ENCODE measurements at regions not wholly inside any gene's neighbourhood (a gene's known extent, or its start where the extent isn't known, plus 50 kb on each side); places are given as distances from the start of the nearest gene placed in this dataset.
A peak's percentile ranks its signal among the peaks of the same experiment; 100 is the strongest.

DNA sequence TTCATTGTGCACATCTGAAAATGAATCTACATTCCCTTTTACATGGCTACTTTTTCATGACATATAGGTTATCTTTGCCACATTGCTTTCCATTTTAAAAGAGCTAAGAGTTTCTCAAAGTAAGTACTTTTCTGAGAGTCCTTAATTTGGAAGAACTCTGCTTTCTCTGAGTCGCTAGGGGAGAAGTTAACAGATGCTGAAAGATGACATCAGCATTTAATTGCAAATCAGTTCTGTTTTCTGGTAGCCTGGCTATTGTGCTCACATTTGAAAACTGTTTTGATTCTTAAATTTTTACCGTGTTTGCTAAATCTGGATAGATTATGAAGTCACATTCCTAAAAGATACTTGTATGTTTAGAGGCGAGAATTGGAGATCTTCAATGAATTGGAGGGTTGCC lies 107.7 kb upstream of the C1QTNF9B start:
- peak overlapping the region; percentile 55 for H2AFZ ChIP-seq (ENCODE audit: low read depth, low read length)
- H4K20me1 ChIP-seq (ENCODE audit: insufficient read depth, low read length), result no peaks in the 10 kb centered on the region
- no peaks in the 10 kb centered on the region for H3K9me3 ChIP-seq (ENCODE audit: insufficient read depth, low read length)
- no peaks in the 10 kb centered on the region for H3K27me3 ChIP-seq (ENCODE audit: low read depth, low read length)
- no peaks in the 10 kb centered on the region for H3K36me3 ChIP-seq (replicated peaks; ENCODE audit: low read depth, low read length)
- no peak overlapping the region for H3K9ac ChIP-seq (ENCODE audit: low read length)
- TF ChIP-seq, protein P1, sequence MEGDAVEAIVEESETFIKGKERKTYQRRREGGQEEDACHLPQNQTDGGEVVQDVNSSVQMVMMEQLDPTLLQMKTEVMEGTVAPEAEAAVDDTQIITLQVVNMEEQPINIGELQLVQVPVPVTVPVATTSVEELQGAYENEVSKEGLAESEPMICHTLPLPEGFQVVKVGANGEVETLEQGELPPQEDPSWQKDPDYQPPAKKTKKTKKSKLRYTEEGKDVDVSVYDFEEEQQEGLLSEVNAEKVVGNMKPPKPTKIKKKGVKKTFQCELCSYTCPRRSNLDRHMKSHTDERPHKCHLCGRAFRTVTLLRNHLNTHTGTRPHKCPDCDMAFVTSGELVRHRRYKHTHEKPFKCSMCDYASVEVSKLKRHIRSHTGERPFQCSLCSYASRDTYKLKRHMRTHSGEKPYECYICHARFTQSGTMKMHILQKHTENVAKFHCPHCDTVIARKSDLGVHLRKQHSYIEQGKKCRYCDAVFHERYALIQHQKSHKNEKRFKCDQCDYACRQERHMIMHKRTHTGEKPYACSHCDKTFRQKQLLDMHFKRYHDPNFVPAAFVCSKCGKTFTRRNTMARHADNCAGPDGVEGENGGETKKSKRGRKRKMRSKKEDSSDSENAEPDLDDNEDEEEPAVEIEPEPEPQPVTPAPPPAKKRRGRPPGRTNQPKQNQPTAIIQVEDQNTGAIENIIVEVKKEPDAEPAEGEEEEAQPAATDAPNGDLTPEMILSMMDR (IDR thresholded peaks at IDR 0.05; ENCODE audit: low read depth, low read length), result no peak
- no peak for TF ChIP-seq EZH2phosphoT487 (IDR thresholded peaks at IDR 0.05; ENCODE audit: low read depth)
- H3K27ac ChIP-seq (ENCODE audit: low read length), result no peak overlapping the region
- H3K4me2 ChIP-seq (ENCODE audit: low read length), result peak overlapping the region; percentile 61
- no peak overlapping the region for H3K4me3 ChIP-seq (ENCODE audit: low read length)
- no peaks in the 10 kb centered on the region for H3K79me2 ChIP-seq (ENCODE audit: low read length)
- peaks cover 24% of the 10 kb centered on the region for H3K4me1 ChIP-seq (ENCODE audit: low read length)

DNA sequence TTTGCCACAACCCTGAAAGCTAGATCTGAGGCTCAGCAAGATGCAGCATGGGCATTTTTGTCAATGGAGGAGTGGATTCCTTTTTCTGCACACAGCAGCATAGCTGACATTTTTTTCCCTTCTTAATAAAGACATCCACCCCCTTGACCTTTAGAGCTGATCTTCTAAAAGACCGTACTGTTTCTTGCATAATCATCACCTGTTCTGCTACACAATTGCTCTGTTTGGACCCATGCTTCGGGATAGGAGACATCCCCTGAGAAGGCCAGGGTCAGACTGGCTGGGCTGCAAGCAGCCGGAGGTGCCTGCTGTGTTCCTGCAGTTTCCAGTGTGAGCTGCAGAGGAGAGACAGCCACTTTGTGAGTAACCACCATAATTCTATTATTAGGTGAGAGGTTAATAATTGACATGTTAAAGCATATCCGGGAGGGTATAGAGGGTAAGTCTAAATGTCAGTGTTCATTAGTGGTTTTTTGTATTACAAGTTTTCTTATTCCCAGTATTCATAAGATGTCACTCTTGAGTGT lies 108.5 kb upstream of the C1QTNF9B start:
- no peaks in the 10 kb centered on the region for H3K36me3 ChIP-seq (replicated peaks; ENCODE audit: low read depth, low read length)
- no peak overlapping the region; the same call in 1 of the 2 replicates for H2AFZ ChIP-seq (ENCODE audit: low read depth, low read length)
- H3K9me3 ChIP-seq (ENCODE audit: insufficient read depth, low read length), result no peaks in the 10 kb centered on the region
- H3K4me3 ChIP-seq (ENCODE audit: low read length), result peak overlapping the region; percentile 7; the same call in 1 of the 2 replicates
- no peaks in the 10 kb centered on the region for H3K27me3 ChIP-seq (ENCODE audit: low read depth, low read length)
- TF ChIP-seq, protein P1 (IDR thresholded peaks at IDR 0.05; ENCODE audit: low read depth, low read length), result no peak
- no peak for TF ChIP-seq EZH2phosphoT487 (IDR thresholded peaks at IDR 0.05; ENCODE audit: low read depth)
- no peaks in the 10 kb centered on the region for H4K20me1 ChIP-seq (ENCODE audit: insufficient read depth, low read length)
- H3K4me2 ChIP-seq (ENCODE audit: low read length), result peak overlapping the region; percentile 61
- H3K9ac ChIP-seq (ENCODE audit: low read length), result no peak overlapping the region
- peaks cover 26% of the 10 kb centered on the region for H3K4me1 ChIP-seq (ENCODE audit: low read length)
- H3K79me2 ChIP-seq (ENCODE audit: low read length), result no peaks in the 10 kb centered on the region
- H3K27ac ChIP-seq (ENCODE audit: low read length), result no peak overlapping the region

DNA sequence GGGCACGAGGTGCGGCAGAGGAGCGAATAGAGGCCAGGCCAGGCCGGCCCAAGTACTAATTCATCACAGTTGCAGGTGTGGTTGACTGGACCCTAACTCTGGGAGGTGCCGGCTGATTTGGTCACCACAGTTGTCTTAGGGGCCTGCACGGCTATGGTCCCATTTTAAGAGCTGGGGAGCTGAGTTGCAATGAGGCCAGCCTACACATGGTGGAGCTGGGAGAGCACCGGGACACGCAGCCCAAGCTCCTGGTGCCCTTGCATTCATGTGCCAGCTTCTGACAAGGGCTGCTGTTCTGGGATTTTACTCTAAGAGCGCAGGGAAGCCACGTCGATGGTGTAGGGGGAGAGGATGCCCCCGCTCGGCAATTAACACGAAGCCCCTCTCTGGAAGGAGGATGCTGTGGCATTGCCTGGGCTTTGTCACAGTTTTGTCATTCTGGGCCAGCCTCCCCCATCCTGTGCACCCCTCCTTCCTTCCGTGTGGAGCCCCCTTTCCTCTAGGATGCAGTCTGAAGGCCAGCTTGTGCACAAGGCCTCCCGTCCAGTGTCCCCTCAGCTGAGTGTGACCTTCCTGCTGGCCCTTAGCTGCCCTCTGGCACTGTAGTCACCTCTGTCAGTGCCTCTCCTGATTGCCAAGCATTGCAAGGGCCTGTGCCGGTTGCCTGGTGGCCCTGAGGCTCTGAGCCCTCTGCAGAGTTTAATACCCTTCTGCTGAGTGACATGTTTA lies 109.4 kb upstream of the C1QTNF9B start:
- Histone ChIP-seq H3K9me3 (ENCODE audit: insufficient read depth, low read length) (no peaks in the 10 kb centered on the region), H2AFZ (ENCODE audit: low read depth, low read length) (no peak overlapping the region), H3K27me3 (ENCODE audit: low read depth, low read length) (no peaks in the 10 kb centered on the region), H3K36me3 (replicated peaks; ENCODE audit: low read depth, low read length) (no peaks in the 10 kb centered on the region), H3K79me2 (ENCODE audit: low read length) (no peaks in the 10 kb centered on the region), H3K9ac (ENCODE audit: low read length) (no peak overlapping the region), H4K20me1 (ENCODE audit: insufficient read depth, low read length) (no peaks in the 10 kb centered on the region), H3K4me2 (ENCODE audit: low read length) (peak overlapping the region; percentile 61), H3K4me1 (ENCODE audit: low read length) (peaks cover 26% of the 10 kb centered on the region), H3K4me3 (ENCODE audit: low read length) (no peak overlapping the region), H3K27ac (ENCODE audit: low read length) (no peak overlapping the region)
- TF ChIP-seq, protein P1 (IDR thresholded peaks at IDR 0.05; ENCODE audit: low read depth, low read length), result no peak
- no peak for TF ChIP-seq EZH2phosphoT487 (IDR thresholded peaks at IDR 0.05; ENCODE audit: low read depth)

DNA sequence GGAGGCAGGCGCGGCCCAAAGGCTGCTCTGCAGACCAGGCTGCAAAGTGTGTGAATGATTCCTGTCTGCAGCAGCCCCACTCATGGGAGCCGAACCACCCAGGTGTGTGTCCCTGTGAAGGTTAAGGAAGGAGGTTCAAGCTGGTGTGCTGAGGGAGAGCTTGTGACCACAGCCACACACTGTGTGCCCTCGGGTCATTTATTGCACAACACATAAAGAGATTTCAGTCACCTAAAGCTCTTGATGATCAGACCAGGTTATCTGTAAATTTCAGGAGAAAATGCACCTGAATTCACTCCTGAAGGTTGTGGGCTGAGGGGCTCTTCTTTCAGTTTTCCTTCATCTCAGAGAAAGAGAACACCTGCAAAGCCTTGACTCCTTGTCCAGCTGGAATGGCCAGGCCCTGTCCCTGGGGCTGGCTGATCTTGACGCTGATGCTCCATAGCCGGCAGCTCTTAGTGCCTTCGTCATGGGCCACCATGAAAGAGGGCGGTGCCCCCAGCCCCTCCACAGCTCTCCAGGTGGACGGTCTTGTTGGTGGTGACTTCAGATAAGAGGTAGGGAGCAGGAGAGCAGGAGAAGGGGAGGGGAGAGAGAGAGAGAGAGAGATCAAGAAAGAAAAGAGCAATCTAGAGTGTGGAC lies 110.8 kb upstream of the C1QTNF9B start:
- no peaks in the 10 kb centered on the region for H3K9me3 ChIP-seq (ENCODE audit: insufficient read depth, low read length)
- no peak overlapping the region for H3K27ac ChIP-seq (ENCODE audit: low read length)
- no peak overlapping the region for H3K4me2 ChIP-seq (ENCODE audit: low read length)
- no peak overlapping the region for H3K9ac ChIP-seq (ENCODE audit: low read length)
- H3K4me1 ChIP-seq (ENCODE audit: low read length), result peaks cover 26% of the 10 kb centered on the region
- no peak overlapping the region for H3K4me3 ChIP-seq (ENCODE audit: low read length)
- no peaks in the 10 kb centered on the region for H3K27me3 ChIP-seq (ENCODE audit: low read depth, low read length)
- H3K79me2 ChIP-seq (ENCODE audit: low read length), result no peaks in the 10 kb centered on the region
- no peak overlapping the region for H2AFZ ChIP-seq (ENCODE audit: low read depth, low read length)
- no peaks in the 10 kb centered on the region for H3K36me3 ChIP-seq (replicated peaks; ENCODE audit: low read depth, low read length)
- TF ChIP-seq, protein P1 (IDR thresholded peaks at IDR 0.05; ENCODE audit: low read depth, low read length), result no peak
- no peak for TF ChIP-seq EZH2phosphoT487 (IDR thresholded peaks at IDR 0.05; ENCODE audit: low read depth)
- no peaks in the 10 kb centered on the region for H4K20me1 ChIP-seq (ENCODE audit: insufficient read depth, low read length)

Data from OCI-LY3 (cell line).